NT2/D1 (cell line): ENCODE measurements at regions not wholly inside any gene's neighbourhood (a gene's known extent, or its start where the extent isn't known, plus 50 kb on each side); places are given as distances from the start of the nearest gene placed in this dataset.

Source experiments
- YY1 ChIP-seq: IDR thresholded peaks from 2 replicates; pipeline ENCODE4 v1.6.1; 2011; ENCODE audit not compliant: insufficient read length, insufficient read depth
- ZNF274 ChIP-seq: IDR thresholded peaks from 2 replicates; pipeline ENCODE4 v1.6.1; 2011; ENCODE audit warnings: mild to moderate bottlenecking, low read depth, low read length

DNA sequence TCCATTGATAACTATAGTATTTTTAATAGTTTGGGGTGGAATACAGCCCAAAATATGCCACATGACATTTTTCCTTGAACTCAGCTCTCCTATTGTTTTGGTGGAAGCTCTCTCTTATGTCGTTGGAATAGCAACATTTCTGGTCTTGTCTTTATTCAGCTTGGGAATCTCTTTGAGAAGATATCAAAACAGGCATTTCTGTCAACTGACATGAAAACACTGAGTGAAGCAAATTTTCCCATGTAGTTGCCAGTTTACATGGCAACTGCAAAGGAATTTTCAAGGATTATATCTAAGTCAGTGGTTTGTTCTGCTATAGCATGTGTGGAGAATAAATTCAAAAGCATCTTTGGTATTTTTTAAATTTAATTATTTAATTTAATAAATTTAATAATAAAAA lies 863.5 kb upstream of the CDH8 start:
- TF ChIP-seq YY1 = no peak
- TF ChIP-seq ZNF274 = no peak
